Erythroblast (primary cell): ENCODE measurements at regions not wholly inside any gene's neighbourhood (a gene's known extent, or its start where the extent isn't known, plus 50 kb on each side); places are given as distances from the start of the nearest gene placed in this dataset.

ENCODE experiments used
- GATA1 ChIP-seq: IDR thresholded peaks from 2 replicates; pipeline ENCODE4 v1.6.1; 2011; ENCODE audit warnings: low read depth, mild to moderate bottlenecking, control low read depth, low read length, moderate library complexity
- POLR2A ChIP-seq: IDR thresholded peaks from 2 replicates; pipeline ENCODE4 v1.6.1; 2011; ENCODE audit warnings: mild to moderate bottlenecking, low read length

DNA sequence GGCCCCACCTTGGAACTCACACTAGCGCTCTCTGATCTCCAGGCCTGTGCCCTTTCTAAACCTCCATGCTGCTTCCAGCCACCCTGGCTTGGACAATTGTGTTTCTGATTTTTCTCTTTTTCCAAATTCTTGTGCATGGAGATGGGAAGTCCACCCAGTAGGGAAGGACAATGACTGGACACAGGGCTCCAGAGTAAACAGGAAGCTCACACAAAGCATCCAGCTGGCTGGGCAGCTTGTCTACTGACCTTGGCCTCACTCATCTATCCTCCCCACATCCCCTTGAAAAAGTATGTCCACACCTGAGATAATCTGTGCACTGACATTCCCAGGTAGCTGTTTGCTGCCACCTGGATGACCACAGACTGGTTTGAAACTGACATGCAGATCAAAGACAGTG is 331.2 kb upstream of the MAF start:
- TF ChIP-seq POLR2A (no peak), GATA1 (no peak)
